22Rv1 (cell line): ENCODE measurements at regions not wholly inside any gene's neighbourhood (a gene's known extent, or its start where the extent isn't known, plus 50 kb on each side); places are given as distances from the start of the nearest gene placed in this dataset.

Source experiments
- H3K27ac ChIP-seq: fragments of 450-650 bp; 2 replicates; pipeline ENCODE4 v1.5.1; 2017
- CTCF ChIP-seq: fragments of 450-650 bp; IDR thresholded peaks from 2 replicates; pipeline ENCODE4 v1.5.1; 2017; ENCODE audit warnings: mild to moderate bottlenecking
- ZFX ChIP-seq: fragments of 450-650 bp; IDR thresholded peaks from 2 replicates; pipeline ENCODE4 v1.6.1; 2017; ENCODE audit warnings: antibody characterized with exemption, borderline replicate concordance

GRCh38 chr10:2436933-2437332 is 630.4 kb upstream of the PFKP start:
- TF ChIP-seq ZFX: no peak
- no peak for TF ChIP-seq CTCF
- no peak overlapping the region for H3K27ac ChIP-seq

GRCh38 chr10:2431961-2432360 is 635.4 kb upstream of the PFKP start:
- no peak for TF ChIP-seq ZFX
- TF ChIP-seq CTCF: no peak
- no peak overlapping the region for H3K27ac ChIP-seq

GRCh38 chr10:2427412-2427811 is 639.9 kb upstream of the PFKP start:
- no peak for TF ChIP-seq CTCF
- TF ChIP-seq ZFX: no peak

GRCh38 chr10:2425320-2425719 is 642.0 kb upstream of the PFKP start:
- no peak overlapping the region for H3K27ac ChIP-seq
- no peak for TF ChIP-seq ZFX
- no peak for TF ChIP-seq CTCF

More at GRCh38 chr10:2427412-2427811, 639.9 kb upstream of the PFKP start:
- no peak overlapping the region for H3K27ac ChIP-seq

GRCh38 chr10:2414562-2414961 is 652.8 kb upstream of the PFKP start:
- TF ChIP-seq CTCF (no peak), ZFX (no peak)
- H3K27ac ChIP-seq: no peak overlapping the region

GRCh38 chr10:2414039-2414438 is 653.3 kb upstream of the PFKP start:
- TF ChIP-seq CTCF (no peak), ZFX (no peak)

GRCh38 chr10:2410049-2410448 is 657.3 kb upstream of the PFKP start:
- TF ChIP-seq CTCF (no peak), ZFX (no peak)
- H3K27ac ChIP-seq: no peak overlapping the region

More at GRCh38 chr10:2414039-2414438, 653.3 kb upstream of the PFKP start:
- no peak overlapping the region for H3K27ac ChIP-seq
